HCT116 (cell line): ENCODE measurements at regions not wholly inside any gene's neighbourhood (a gene's known extent, or its start where the extent isn't known, plus 50 kb on each side); places are given as distances from the start of the nearest gene placed in this dataset.

ENCODE experiments used
- ATAC-seq: fragments of 200-7000 bp; cut with Tn5 transposase; 2 replicates; pipeline ENCODE4 v1.9.1; 2020; ENCODE audit warnings: mild to moderate bottlenecking, moderate library complexity
- BruUV-seq: library from RNA; stranded (reverse); fragments of 400-500 nt; replicated peaks from 2 replicates; lab custom pipeline; 2021; lab: Mats Ljungman, UMichigan
- CTCF ChIA-PET: fragments of 300-600 bp; sonication (Branson Sonifier 250); formaldehyde crosslinking; loops from one replicate; lab custom pipeline; 2021; ENCODE audit warnings: antibody characterized with exemption; lab: Charles Lee
- POLR2A ChIA-PET: fragments of 300-600, 350-600 bp; sonication (Branson Sonifier 250); formaldehyde crosslinking; loops from one replicate; lab custom pipeline; 2021; ENCODE audit warnings: antibody characterized with exemption; lab: Charles Lee
- RAD21 ChIA-PET, 2 experiments: fragments of 300-600 bp; sonication (Branson Sonifier 250); formaldehyde crosslinking; loops; one replicate each; lab custom pipeline; 2023; ENCODE audit warnings: low total read pairs in 2 of 2; ENCODE audit not compliant: uncharacterized antibody in 2 of 2, unreplicated experiment in 2 of 2, low non-redundant PET in 1 of 2; lab: Charles Lee
- DNase-seq: peaks from one replicate; pipeline ENCODE4 v3.0.0-alpha.2; 2010; ENCODE audit warnings: low read depth, low spot score
- H2AFZ ChIP-seq: fragments of 200-600 bp; shearing (Covaris generic), sonication (generic); 2 replicates; pipeline ENCODE4 v1.6.1; 2017; ENCODE audit warnings: low read depth, mixed run types, mixed read lengths, antibody characterized with exemption, low read length; ENCODE audit not compliant: poor library complexity, severe bottlenecking
- H3K27ac ChIP-seq: 2 replicates; pipeline ENCODE4 v1.5.1; 2012; ENCODE audit warnings: low read depth, low read length
- H3K27me3 ChIP-seq: fragments of 200-600 bp; sonication (generic); 2 replicates; pipeline ENCODE4 v1.6.1; 2016; ENCODE audit warnings: mixed run types, low read length, mixed read lengths; ENCODE audit not compliant: insufficient read depth
- H3K36me3 ChIP-seq, 2 experiments: fragments of 200-500 bp in 1 of 2; fragments of 200-600 bp in 1 of 2; sonication (Bioruptor generic) in 1 of 2; sonication (generic) in 1 of 2; 2 replicates each; pipeline versions ENCODE4 v1.5.1 to v1.6.1; 2014 to 2016; ENCODE audit warnings: low read length in 2 of 2, inconsistent platforms in 1 of 2, mixed read lengths in 1 of 2, mixed run types in 1 of 2; ENCODE audit not compliant: insufficient read depth in 2 of 2, control insufficient read depth in 1 of 2
- H3K4me1 ChIP-seq, 2 experiments: fragments of 200-600 bp in 1 of 2; sonication (generic) in 1 of 2; 2 replicates each; pipeline versions ENCODE4 v1.5.1 to v1.6.1; 2012 to 2017; ENCODE audit warnings: low read length in 2 of 2, inconsistent platforms in 1 of 2, mild to moderate bottlenecking in 1 of 2, mixed read lengths in 1 of 2, mixed run types in 1 of 2, moderate library complexity in 1 of 2; ENCODE audit not compliant: insufficient read depth in 2 of 2, control insufficient read depth in 1 of 2
- H3K4me2 ChIP-seq: fragments of 200-600 bp; sonication (generic); 2 replicates; pipeline ENCODE4 v1.6.1; 2017; ENCODE audit warnings: mixed run types, low read length, mixed read lengths
- H3K4me3 ChIP-seq, 2 experiments: fragments of 200-600 bp in 1 of 2; sonication (generic) in 1 of 2; replicated peaks in 1 of 2; 2 replicates each; pipeline ENCODE4 v1.5.1; 2011 to 2016; ENCODE audit warnings: low read length in 2 of 2, control low read depth in 1 of 2, low read depth in 1 of 2, mild to moderate bottlenecking in 1 of 2, mixed read lengths in 1 of 2, mixed run types in 1 of 2
- H3K79me2 ChIP-seq: fragments of 200-600 bp; sonication (generic); 2 replicates; pipeline ENCODE4 v1.6.1; 2017; ENCODE audit warnings: mild to moderate bottlenecking, mixed run types, low read length, moderate library complexity, mixed read lengths; ENCODE audit not compliant: insufficient read depth
- H3K9ac ChIP-seq: fragments of 200-600 bp; sonication (generic); 2 replicates; pipeline ENCODE4 v1.6.1; 2016; ENCODE audit warnings: low read length, mixed read lengths
- H3K9me2 ChIP-seq: fragments of 200-600 bp; sonication (generic), shearing (Covaris generic); 2 replicates; pipeline ENCODE4 v1.6.1; 2017; ENCODE audit warnings: mixed run types, mild to moderate bottlenecking, moderate library complexity; ENCODE audit not compliant: insufficient read depth
- H3K9me3 ChIP-seq, 2 experiments: fragments of 200-500 bp in 1 of 2; fragments of 200-600 bp in 1 of 2; sonication (Bioruptor generic) in 1 of 2; sonication (generic) in 1 of 2; 2 replicates each; pipeline ENCODE4 v1.6.1; 2014 to 2017; ENCODE audit warnings: low read length in 2 of 2, mixed read lengths in 2 of 2, inconsistent platforms in 1 of 2, low read depth in 1 of 2, mild to moderate bottlenecking in 1 of 2, mixed run types in 1 of 2, moderate library complexity in 1 of 2; ENCODE audit not compliant: control insufficient read depth in 1 of 2, insufficient read depth in 1 of 2
- H4K20me1 ChIP-seq: fragments of 200-600 bp; sonication (generic), shearing (Covaris generic); 2 replicates; pipeline ENCODE4 v1.6.1; 2017; ENCODE audit warnings: mixed run types, mild to moderate bottlenecking, moderate library complexity; ENCODE audit not compliant: insufficient read depth
- ATF3 ChIP-seq: IDR thresholded peaks from 2 replicates; pipeline ENCODE4 v1.6.1; 2012
- CBX3 ChIP-seq: IDR thresholded peaks from 2 replicates; pipeline ENCODE4 v1.6.1; 2012; ENCODE audit warnings: low read depth
- CEBPB ChIP-seq: IDR thresholded peaks from 2 replicates; pipeline ENCODE4 v1.6.1; 2012; ENCODE audit warnings: low read depth
- EGR1 ChIP-seq: IDR thresholded peaks from 2 replicates; pipeline ENCODE4 v1.6.1; 2012; ENCODE audit warnings: low read depth
- RAD21 ChIP-seq: IDR thresholded peaks from 2 replicates; pipeline ENCODE4 v1.6.1; 2012; ENCODE audit warnings: low read depth, mild to moderate bottlenecking
- REST ChIP-seq: IDR thresholded peaks from 2 replicates; pipeline ENCODE4 v1.6.1; 2012; ENCODE audit warnings: low read depth
- TCF7L2 ChIP-seq: IDR thresholded peaks from 2 replicates; pipeline ENCODE4 v1.7.0; 2011; ENCODE audit warnings: borderline replicate concordance, inconsistent platforms; ENCODE audit not compliant: insufficient read depth, insufficient read length; ENCODE audit errors: extremely low read depth
- ZFX ChIP-seq: fragments of 450-650 bp; IDR thresholded peaks from 2 replicates; pipeline ENCODE4 v1.6.1; 2017
- intact Hi-C: fragments of 100-400 bp; cut with micrococcal nuclease; formaldehyde crosslinking; loops from 2 replicates; pipeline ENCODE4 v1.10.0; 2022
- TF ChIP-seq, protein P1 (sequence below): IDR thresholded peaks from 2 replicates; pipeline ENCODE4 v1.6.1; 2011; ENCODE audit warnings: mild to moderate bottlenecking, low read length, moderate library complexity; ENCODE audit not compliant: insufficient replicate concordance; ENCODE audit errors: extremely low read depth

- TF ChIP-seq REST (no peak), CEBPB (no peak), CBX3 (no peak), ATF3 (no peak), EGR1 (no peak)
- TF ChIP-seq, all 23 proteins: peak for 0
Observed at GRCh38 chr20:51208162-51208561, 185.3 kb upstream of the KCNG1 start (continued).

- ChIA-PET POLR2A (no interaction called here), RAD21 (no interaction called here), CTCF (no interaction called here)
- peak; percentile 58; the same call in 1 of the 2 replicates for ATAC-seq
- no peak overlapping the region for H3K27ac ChIP-seq
- no peaks in the 10 kb centered on the region; a peak in 1 of 4 replicates for H3K4me1 ChIP-seq
- H3K27me3 ChIP-seq = peaks cover 25% of the 10 kb centered on the region; the same call in 1 of the 2 replicates
- TF ChIP-seq RAD21 = no peak
- TF ChIP-seq, protein P1, sequence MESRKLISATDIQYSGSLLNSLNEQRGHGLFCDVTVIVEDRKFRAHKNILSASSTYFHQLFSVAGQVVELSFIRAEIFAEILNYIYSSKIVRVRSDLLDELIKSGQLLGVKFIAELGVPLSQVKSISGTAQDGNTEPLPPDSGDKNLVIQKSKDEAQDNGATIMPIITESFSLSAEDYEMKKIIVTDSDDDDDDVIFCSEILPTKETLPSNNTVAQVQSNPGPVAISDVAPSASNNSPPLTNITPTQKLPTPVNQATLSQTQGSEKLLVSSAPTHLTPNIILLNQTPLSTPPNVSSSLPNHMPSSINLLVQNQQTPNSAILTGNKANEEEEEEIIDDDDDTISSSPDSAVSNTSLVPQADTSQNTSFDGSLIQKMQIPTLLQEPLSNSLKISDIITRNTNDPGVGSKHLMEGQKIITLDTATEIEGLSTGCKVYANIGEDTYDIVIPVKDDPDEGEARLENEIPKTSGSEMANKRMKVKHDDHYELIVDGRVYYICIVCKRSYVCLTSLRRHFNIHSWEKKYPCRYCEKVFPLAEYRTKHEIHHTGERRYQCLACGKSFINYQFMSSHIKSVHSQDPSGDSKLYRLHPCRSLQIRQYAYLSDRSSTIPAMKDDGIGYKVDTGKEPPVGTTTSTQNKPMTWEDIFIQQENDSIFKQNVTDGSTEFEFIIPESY = no peak
- TF ChIP-seq CEBPB = no peak
- TF ChIP-seq ZFX = no peak
- TF ChIP-seq TCF7L2 = no peak
- no peaks in the 10 kb centered on the region for H3K9me2 ChIP-seq
- intact Hi-C loops = no loop called here
- BruUV-seq = no TSS peak
- no peaks in the 10 kb centered on the region for H3K36me3 ChIP-seq
- H3K4me3 ChIP-seq = no peak overlapping the region
- H2AFZ ChIP-seq = peak overlapping the region; percentile 50
- H3K79me2 ChIP-seq = no peaks in the 10 kb centered on the region
- H3K4me2 ChIP-seq = no peak overlapping the region
- no peaks in the 10 kb centered on the region for H4K20me1 ChIP-seq
- no peak overlapping the region for H3K9ac ChIP-seq
- no peaks in the 10 kb centered on the region for H3K9me3 ChIP-seq
- DNase-seq = peak; percentile 21
Observed at GRCh38 chr20:51206032-51206662, 183.2 kb upstream of the KCNG1 start.
